ENCODE measurements at regions not wholly inside any gene's neighbourhood (a gene's known extent, or its start where the extent isn't known, plus 50 kb on each side); places are given as distances from the start of the nearest gene placed in this dataset.

GRCh38 chr12:19015285-19015684 is 114.2 kb upstream of the PLEKHA5 start:
- TF ChIP-seq JUN (IDR thresholded peaks at IDR 0.05; ENCODE audit: borderline replicate concordance, insufficient read depth, insufficient read length, low read depth), result no peak
- no peak for TF ChIP-seq POLR2AphosphoS5 (IDR thresholded peaks at IDR 0.05; ENCODE audit: insufficient read depth, low read depth, low read length)
- no peak for TF ChIP-seq CTCF (IDR thresholded peaks at IDR 0.05; ENCODE audit: extremely low read depth in 1 of 2, insufficient read depth in 1 of 2, low read depth in 1 of 2, low read length in 2 of 2)
- no peak for TF ChIP-seq MYC (IDR thresholded peaks at IDR 0.05; ENCODE audit: low read depth, low read length)
